ENCODE measurements at regions not wholly inside any gene's neighbourhood (a gene's known extent, or its start where the extent isn't known, plus 50 kb on each side); places are given as distances from the start of the nearest gene placed in this dataset.

- TF ChIP-seq KDM5A (IDR thresholded peaks at IDR 0.05; ENCODE audit: low read length) (no peak), CHD2 (IDR thresholded peaks at IDR 0.05; ENCODE audit: low read length) (no peak), CTCF (IDR thresholded peaks at IDR 0.05; ENCODE audit: control extremely low read depth in 1 of 3, insufficient read depth in 1 of 3, low read depth in 1 of 3, low read length in 3 of 3) (no peak)
Observed at GRCh38 chr5:102087906-102088305, 208.2 kb downstream of the SLCO4C1 start (continued).

Data from H1 (cell line).